B cell (primary cell): ENCODE measurements at regions not wholly inside any gene's neighbourhood (a gene's known extent, or its start where the extent isn't known, plus 50 kb on each side); places are given as distances from the start of the nearest gene placed in this dataset.

Experiments used
- ATAC-seq: fragments of 200-7000 bp; cut with Tn5 transposase; one replicate; pipeline ENCODE4 v1.10.0; 2021; ENCODE audit warnings: low read depth, mild to moderate bottlenecking, moderate number of reproducible peaks, moderate library complexity
- CTCF ChIA-PET: fragments of 350-600 bp; sonication (Branson Sonifier 250); formaldehyde crosslinking; loops from one replicate; lab custom pipeline; 2021; ENCODE audit warnings: antibody characterized with exemption, inconsistent platforms; lab: Charles Lee
- POLR2A ChIA-PET: fragments of 350-600 bp; sonication (Branson Sonifier 250); formaldehyde crosslinking; loops from one replicate; lab custom pipeline; 2021; ENCODE audit warnings: antibody characterized with exemption; lab: Charles Lee
- DNase-seq: peaks from one replicate; pipeline ENCODE4 v3.0.0; 2013
- H2AFZ ChIP-seq: 2 replicates; pipeline ENCODE4 v1.6.1; 2012; ENCODE audit warnings: mild to moderate bottlenecking, low read depth, low read length; ENCODE audit not compliant: insufficient read depth, poor library complexity, severe bottlenecking
- H3K27ac ChIP-seq, 2 donors: 1 replicate in 1 of 2; 2 replicates in 1 of 2; pipeline ENCODE4 v1.5.1; 2012 to 2013; ENCODE audit warnings: low read length in 2 of 2, mild to moderate bottlenecking in 2 of 2, moderate library complexity in 1 of 2
- H3K27me3 ChIP-seq, 4 experiments: fragments of 200-600 bp in 1 of 4; sonication (generic) in 1 of 4; replicated peaks in 1 of 4; 1 replicate in 2 of 4; 2 replicates in 2 of 4; pipeline versions ENCODE4 v1.6.1 to v1.7.0; 2013 to 2016; ENCODE audit warnings: low read length in 3 of 4, mild to moderate bottlenecking in 2 of 4, mixed read lengths in 1 of 4, moderate library complexity in 1 of 4; ENCODE audit not compliant: insufficient read depth in 4 of 4, control insufficient read depth in 3 of 4; ENCODE audit errors: control extremely low read depth in 1 of 4
- H3K36me3 ChIP-seq, 2 experiments: replicated peaks in 1 of 2; 1 replicate in 1 of 2; 2 replicates in 1 of 2; pipeline versions ENCODE4 v1.6.1 to v1.7.1; 2013; ENCODE audit warnings: low read length in 1 of 2; ENCODE audit not compliant: insufficient read depth in 2 of 2, control insufficient read depth in 1 of 2; ENCODE audit errors: control extremely low read depth in 1 of 2, extremely low read depth in 1 of 2
- H3K4me1 ChIP-seq, 2 donors: fragments of 200-600 bp in 1 of 2; sonication (generic) in 1 of 2; 1 replicate in 1 of 2; 2 replicates in 1 of 2; pipeline versions ENCODE4 v1.5.1 to v1.6.1; 2013 to 2017; ENCODE audit warnings: low read length in 2 of 2; ENCODE audit not compliant: control insufficient read depth in 2 of 2, insufficient read depth in 2 of 2
- H3K4me2 ChIP-seq: replicated peaks from 2 replicates; pipeline ENCODE3; 2012; ENCODE audit warnings: mild to moderate bottlenecking, low read depth, low read length; ENCODE audit not compliant: poor library complexity, severe bottlenecking
- H3K4me3 ChIP-seq, 5 experiments: fragments of 200-600 bp in 1 of 5; sonication (generic) in 1 of 5; 1 replicate in 3 of 5; 2 replicates in 2 of 5; pipeline versions ENCODE4 v1.5.1 to v1.7.0; 2011 to 2016; ENCODE audit warnings: low read length in 4 of 5, mild to moderate bottlenecking in 4 of 5, low read depth in 2 of 5, control low read depth in 1 of 5, moderate library complexity in 1 of 5; ENCODE audit not compliant: insufficient read depth in 1 of 5; ENCODE audit errors: control extremely low read depth in 1 of 5, extremely low read depth in 1 of 5
- H3K79me2 ChIP-seq: fragments of 200-600 bp; sonication (generic); one replicate; pipeline ENCODE4 v1.6.0; 2016; ENCODE audit warnings: low read length; ENCODE audit not compliant: control insufficient read depth, insufficient read depth
- H3K9ac ChIP-seq: fragments of 200-600 bp; sonication (generic); 2 replicates; pipeline ENCODE4 v1.6.1; 2017; ENCODE audit warnings: mild to moderate bottlenecking, low read length, moderate library complexity
- H3K9me3 ChIP-seq, 3 donors: one replicate each; pipeline versions ENCODE4 v1.6.1 to v1.7.1; 2013; ENCODE audit warnings: low read length in 2 of 3; ENCODE audit not compliant: control insufficient read depth in 2 of 3, insufficient read depth in 1 of 3; ENCODE audit errors: control extremely low read depth in 1 of 3
- H4K20me1 ChIP-seq: 2 replicates; pipeline ENCODE4 v1.6.0; 2012; ENCODE audit warnings: mild to moderate bottlenecking, low read length; ENCODE audit not compliant: insufficient read depth, control insufficient read depth, poor library complexity, severe bottlenecking
- H3K27ac Mint-ChIP-seq: one replicate; pipeline ENCODE4 v1.8.0; 2021; ENCODE audit warnings: mixed read lengths
- H3K27me3 Mint-ChIP-seq: one replicate; pipeline ENCODE4 v1.8.0; 2021; ENCODE audit warnings: mixed read lengths
- H3K4me1 Mint-ChIP-seq: one replicate; pipeline ENCODE4 v1.8.0; 2021; ENCODE audit warnings: mixed read lengths
- H3K4me3 Mint-ChIP-seq: one replicate; pipeline ENCODE4 v1.8.0; 2021; ENCODE audit warnings: mixed read lengths
- H3K9me3 Mint-ChIP-seq: one replicate; pipeline ENCODE4 v1.8.0; 2022; ENCODE audit warnings: mixed read lengths; ENCODE audit not compliant: insufficient read depth
- CTCF ChIP-seq: fragments of 200-600 bp; IDR thresholded peaks from one replicate; pipeline ENCODE4 v1.8.0; 2022; ENCODE audit warnings: antibody characterized with exemption, mild to moderate bottlenecking
- EZH2 ChIP-seq: IDR thresholded peaks from 2 replicates; pipeline ENCODE4 v1.6.1; 2012; ENCODE audit warnings: borderline replicate concordance, low read depth, mild to moderate bottlenecking, moderate library complexity, low read length; ENCODE audit not compliant: insufficient read depth, poor library complexity, severe bottlenecking
- WGBS: methylation state at CpG from one replicate; pipeline ENCODE4 v1.1.5; 2013; ENCODE audit warnings: missing lambda C conversion rate; ENCODE audit not compliant: insufficient coverage; 5-methylcytosine and 5-hydroxymethylcytosine counted together
- intact Hi-C: fragments of 100-400 bp; cut with micrococcal nuclease; formaldehyde crosslinking; loops from one replicate; pipeline ENCODE4 v1.10.0; 2022

DNA sequence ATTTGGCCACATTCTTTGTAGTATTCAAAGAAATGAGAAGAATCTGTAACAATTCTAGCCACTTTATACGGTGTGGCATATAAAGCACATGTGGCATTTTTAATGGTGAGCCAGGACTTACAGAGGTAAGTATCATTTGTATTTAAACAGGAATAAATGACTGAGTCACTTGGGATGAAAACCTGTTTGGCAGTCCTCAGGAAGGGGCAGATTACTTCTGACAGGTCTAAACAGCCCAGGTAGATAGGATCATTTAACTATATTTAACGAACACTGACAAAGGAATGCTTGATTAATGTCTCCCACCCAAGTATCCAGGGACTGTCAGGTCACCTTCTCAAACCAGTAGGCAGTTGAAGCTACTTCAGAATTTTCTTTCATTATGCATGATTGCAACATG, 241.5 kb upstream of the SATB1 start:
- H3K27ac Mint-ChIP-seq: no peak overlapping the region

GRCh38 chr3:18660059-18660458, 234.9 kb upstream of the SATB1 start:
- CTCF ChIA-PET: no interaction called here
- POLR2A ChIA-PET: no interaction called here
- H3K9me3 ChIP-seq: no peaks in the 10 kb centered on the region

More for the DNA sequence above, 241.5 kb upstream of the SATB1 start:
- CTCF ChIA-PET: no interaction called here
- H3K36me3 ChIP-seq: no peaks in the 10 kb centered on the region
- ATAC-seq (no peak), DNase-seq (no peak)
- no peak overlapping the region for H3K4me2 ChIP-seq
- POLR2A ChIA-PET: no interaction called here
- no peaks in the 10 kb centered on the region for H4K20me1 ChIP-seq
- Mint-ChIP-seq H3K4me3 (no peak overlapping the region), H3K27me3 (no peaks in the 10 kb centered on the region), H3K4me1 (no peaks in the 10 kb centered on the region), H3K9me3 (no peaks in the 10 kb centered on the region)
- no peak overlapping the region for H3K27ac ChIP-seq
- H3K4me3 ChIP-seq: no peak overlapping the region
- intact Hi-C loops: no loop called here
- no peak for TF ChIP-seq EZH2
- no peak for TF ChIP-seq CTCF
- H3K9ac ChIP-seq: no peak overlapping the region
- no peaks in the 10 kb centered on the region for H3K9me3 ChIP-seq
- no peaks in the 10 kb centered on the region for H3K79me2 ChIP-seq
- H3K27me3 ChIP-seq: no peaks in the 10 kb centered on the region
- WGBS: 100% methylated on average over 1 of the region's 2 CpGs
- no peak overlapping the region for H2AFZ ChIP-seq
- H3K4me1 ChIP-seq: no peaks in the 10 kb centered on the region

More at GRCh38 chr3:18660059-18660458, 234.9 kb upstream of the SATB1 start:
- no peaks in the 10 kb centered on the region for H3K27me3 Mint-ChIP-seq
- no peaks in the 10 kb centered on the region for H3K4me1 Mint-ChIP-seq
- ATAC-seq (no peak), DNase-seq (no peak)
- no peak overlapping the region for H3K27ac ChIP-seq
- no peaks in the 10 kb centered on the region for H3K79me2 ChIP-seq
- no peak overlapping the region for H3K27ac Mint-ChIP-seq
- intact Hi-C loops: no loop called here
- no peak overlapping the region for H3K4me3 ChIP-seq
- no peak overlapping the region for H3K9ac ChIP-seq
- H2AFZ ChIP-seq: no peak overlapping the region
- H3K4me1 ChIP-seq: no peaks in the 10 kb centered on the region
- H3K27me3 ChIP-seq: no peaks in the 10 kb centered on the region
- H3K36me3 ChIP-seq: no peaks in the 10 kb centered on the region
- no peaks in the 10 kb centered on the region for H3K9me3 Mint-ChIP-seq
- H4K20me1 ChIP-seq: no peaks in the 10 kb centered on the region
- no peak overlapping the region for H3K4me2 ChIP-seq
- TF ChIP-seq EZH2 (no peak), CTCF (no peak)
- H3K4me3 Mint-ChIP-seq: no peak overlapping the region
